ENCODE measurements at regions not wholly inside any gene's neighbourhood (a gene's known extent, or its start where the extent isn't known, plus 50 kb on each side); places are given as distances from the start of the nearest gene placed in this dataset.
"Not testable (repeated sequence)": the region's sequence is repeated elsewhere in the genome, so short reads cannot be mapped to it uniquely, and the experiment has no call there.

GRCh38 chrX:125089761-125090445 lies 229.8 kb upstream of the TEX13C start:
- DNase-seq, result no peak

- DNase-seq, result no peak
Observed at GRCh38 chrX:125093852-125094251, 225.8 kb upstream of the TEX13C start.

DNA sequence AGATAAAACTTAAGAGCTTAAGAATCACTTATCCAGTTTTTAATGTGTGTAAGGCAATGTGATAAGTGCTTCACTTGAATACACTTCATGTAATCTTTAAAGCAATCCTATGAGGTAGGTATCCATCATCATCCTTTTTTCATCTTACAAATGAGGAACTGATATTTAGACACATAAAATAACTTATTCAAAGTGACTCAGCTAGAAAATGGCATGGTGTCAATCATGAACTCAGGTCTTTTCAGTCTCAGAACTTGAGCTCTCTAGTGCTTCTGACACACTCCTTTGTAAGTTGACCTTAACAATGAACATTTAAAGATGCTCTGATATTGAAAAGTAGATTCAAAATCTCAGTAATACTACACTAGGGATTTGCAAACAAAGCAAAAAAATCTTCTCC lies 224.8 kb upstream of the TEX13C start:
- no peak for DNase-seq

DNA sequence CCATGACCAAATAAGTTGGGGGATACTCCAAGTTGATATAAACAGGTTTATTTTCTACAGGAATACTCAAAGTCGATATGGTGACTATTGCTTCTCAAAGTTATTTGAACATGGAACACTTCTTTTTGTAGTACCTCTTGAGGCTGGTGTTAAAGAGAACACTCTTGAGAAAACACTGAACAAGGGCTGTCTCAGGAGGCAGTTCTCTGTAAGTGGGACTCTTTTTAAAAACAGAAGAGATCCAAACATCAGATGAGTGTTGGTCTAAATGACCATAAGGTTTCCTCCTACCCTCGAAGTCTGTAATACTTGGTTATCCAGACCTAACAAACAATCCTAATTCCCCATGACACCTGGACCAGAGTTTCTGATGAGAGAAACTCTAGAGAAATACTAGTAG lies 223.2 kb upstream of the TEX13C start:
- no peak for DNase-seq

- DNase-seq, result no peak
Observed at GRCh38 chrX:125096870-125097269, 222.8 kb upstream of the TEX13C start.

DNA sequence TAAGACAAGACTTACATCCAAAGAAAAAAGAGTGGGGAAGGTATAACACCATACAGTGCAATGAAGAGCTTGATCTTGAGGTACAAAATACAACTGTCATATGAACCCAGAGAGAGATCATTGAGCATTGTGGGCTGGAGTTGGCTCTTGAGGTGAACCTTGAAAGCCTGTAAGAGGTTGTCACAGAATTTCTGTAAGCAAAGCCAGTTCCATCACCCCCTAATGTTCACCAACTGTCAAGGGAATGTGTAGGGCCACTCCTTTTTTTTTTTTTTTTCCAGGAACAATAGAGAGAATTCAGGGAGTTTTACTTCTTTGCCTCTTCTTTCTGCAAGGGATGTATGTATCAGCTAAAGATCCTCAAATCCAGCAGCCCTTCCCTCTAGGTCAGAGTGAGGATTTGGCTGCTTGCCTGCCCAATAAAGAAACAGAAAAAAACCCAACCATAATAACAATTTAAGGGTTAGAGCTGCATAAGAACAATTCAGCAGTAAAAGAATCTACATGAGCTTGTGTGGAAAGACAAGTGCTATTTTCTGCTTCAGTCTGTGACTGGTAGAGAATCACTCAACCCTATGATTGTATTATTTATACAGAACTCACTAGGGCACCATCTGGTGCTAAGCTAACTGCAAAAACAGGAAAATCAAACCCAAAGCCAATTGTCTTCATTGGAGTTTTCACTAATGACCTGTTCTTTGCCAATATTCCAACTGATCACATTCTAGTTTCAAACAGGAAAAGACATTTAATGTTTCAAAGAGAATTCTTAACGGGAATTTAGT lies 217.5 kb upstream of the TEX13C start:
- no peak for DNase-seq

DNA sequence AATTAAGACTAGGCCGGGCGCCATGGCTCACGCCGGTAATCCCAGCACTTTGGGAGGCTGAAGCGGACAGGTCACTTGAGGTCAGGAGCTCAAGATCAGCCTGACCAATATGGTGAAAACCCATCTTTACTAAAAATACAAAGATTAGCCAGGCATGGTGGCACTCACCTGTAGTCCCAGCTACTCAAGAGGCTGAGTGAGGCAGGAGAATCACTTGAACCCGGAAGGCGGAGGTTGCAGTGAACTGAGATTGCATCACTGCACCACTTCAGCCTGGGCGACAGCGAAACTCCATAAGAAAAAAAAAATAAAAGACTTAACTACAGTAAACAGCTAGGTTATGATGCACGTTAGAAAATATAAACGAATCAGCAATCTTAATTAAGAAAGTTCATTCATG lies 216.0 kb upstream of the TEX13C start:
- DNase-seq, result no peak

DNA sequence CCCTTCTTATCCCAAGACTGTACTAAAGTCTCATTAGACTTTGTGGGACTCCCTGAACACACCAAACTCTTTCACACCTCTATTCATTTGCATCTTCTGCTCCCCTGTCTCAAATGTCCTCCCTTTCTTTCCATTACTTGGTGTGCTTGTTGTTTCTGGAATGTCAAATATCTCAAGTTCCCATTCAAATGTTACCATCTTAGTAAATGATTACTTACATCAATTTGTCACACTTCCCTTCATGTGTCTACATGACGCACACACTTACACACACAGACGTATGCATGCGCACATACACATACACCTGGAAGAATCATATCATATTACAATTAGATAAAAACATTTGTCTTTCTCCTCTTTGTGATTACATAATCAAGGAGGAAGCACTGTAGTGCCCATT lies 210.8 kb upstream of the TEX13C start:
- no peak for DNase-seq

DNA sequence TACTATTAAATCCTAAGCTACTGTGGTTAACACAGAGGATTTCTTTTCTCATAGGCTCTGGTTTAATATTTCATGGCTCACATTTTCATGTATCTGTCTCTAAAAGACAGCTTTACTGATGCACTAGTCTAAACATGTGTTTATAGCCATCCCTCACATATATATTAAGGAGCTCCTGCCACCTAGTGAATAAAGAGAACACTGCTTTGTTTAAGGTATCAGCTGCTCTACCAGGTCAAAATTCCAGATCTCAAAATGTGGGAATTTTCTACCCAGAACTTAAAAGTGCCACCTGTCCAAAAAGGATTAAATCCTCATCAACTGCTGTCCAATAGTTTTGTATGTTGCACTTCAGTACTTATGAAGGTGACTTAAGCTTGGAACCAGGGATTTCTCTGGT lies 188.5 kb upstream of the TEX13C start:
- peak; percentile 36 for DNase-seq

DNA sequence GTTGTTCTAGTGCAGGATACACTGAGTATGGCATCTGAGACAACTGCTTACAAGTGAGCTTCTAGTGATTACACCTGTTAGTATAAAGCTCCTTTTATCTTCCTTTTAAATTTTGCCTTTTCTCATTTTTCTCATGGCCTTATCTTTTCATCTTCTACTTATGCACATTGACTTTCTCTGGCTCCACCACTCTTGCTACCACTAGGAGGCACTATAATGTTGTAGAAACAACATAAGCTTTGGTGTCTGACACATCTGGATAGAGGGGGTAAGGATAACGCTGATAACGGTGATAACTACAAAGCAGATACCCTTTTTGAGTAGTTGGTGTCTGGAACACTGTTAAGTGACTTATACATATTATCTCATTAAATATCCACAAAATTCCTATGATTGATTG lies 187.4 kb upstream of the TEX13C start:
- peak; percentile 64 for DNase-seq

- DNase-seq, result no peak
Observed at GRCh38 chrX:125137521-125137920, 182.2 kb upstream of the TEX13C start.

- DNase-seq, result no peak
Observed at GRCh38 chrX:125150231-125150630, 169.4 kb upstream of the TEX13C start.

GRCh38 chrX:125151146-125151545 lies 168.5 kb upstream of the TEX13C start:
- no peak for DNase-seq

DNA sequence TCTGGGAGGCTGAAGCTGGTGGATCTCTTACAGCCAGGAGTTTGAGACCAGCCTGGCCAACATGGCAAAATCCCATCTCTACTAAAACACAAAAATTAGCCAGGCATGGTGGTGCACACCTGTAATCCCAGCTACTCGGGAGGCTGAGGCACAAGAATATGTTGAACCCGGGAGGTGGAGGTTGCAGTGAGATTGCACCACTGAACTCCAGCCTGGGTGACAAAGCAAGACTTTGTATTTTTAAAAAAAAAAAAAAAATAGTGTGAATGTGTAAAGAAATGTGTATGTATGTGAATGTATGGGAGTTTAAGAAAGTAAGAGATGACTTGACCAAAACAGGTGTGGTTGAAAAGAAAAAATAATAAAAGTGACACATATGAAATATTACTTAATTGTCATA lies 167.7 kb upstream of the TEX13C start:
- no peak for DNase-seq

- DNase-seq, result no peak
Observed at GRCh38 chrX:125153621-125154020, 166.1 kb upstream of the TEX13C start.

DNA sequence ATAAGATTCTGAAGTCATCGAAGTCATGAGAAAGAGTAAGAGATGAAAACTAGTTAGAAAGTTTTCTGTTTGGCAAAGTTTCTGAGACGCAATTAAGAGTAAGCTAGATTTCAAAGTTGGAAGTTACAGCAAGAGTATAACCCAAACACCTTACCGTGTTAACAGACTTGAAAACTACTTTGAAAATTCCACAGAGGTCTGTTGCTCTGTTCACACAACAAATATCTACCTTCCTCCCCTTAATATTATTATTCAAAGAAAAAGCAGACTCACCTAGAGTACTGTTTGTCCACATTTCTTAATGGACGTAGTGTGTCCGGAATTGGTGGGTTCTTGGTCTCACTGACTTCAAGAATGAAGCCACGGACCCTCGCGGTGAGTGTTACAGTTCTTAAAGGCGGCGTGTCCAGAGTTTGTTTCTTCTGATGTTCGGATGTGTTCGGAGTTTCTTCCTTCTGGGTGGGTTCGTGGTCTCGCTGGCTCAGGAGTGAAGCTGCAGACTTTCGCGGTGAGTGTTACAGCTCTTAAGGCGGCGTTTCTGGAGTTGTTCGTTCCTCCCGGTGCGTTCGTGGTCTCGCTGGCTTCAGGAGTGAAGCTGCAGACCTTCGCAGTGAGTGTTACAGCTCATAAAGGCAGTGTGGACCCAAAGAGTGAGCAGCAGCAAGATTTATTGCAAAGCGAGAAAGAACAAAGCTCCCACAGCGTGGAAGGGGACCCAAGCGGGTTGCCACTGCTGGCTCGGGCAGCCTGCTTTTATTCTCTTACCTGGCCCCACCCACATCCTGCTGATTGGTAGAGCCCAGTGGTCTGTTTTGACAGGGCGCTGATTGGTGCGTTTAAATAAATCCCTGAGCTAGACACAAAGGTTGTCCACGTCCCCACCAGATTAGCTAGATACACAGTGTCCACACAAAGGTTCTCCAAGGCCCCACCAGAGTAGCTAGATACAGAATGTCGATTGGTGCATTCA lies 165.1 kb upstream of the TEX13C start:
- DNase-seq, result not testable (repeated sequence)

GRCh38 chrX:125155296-125156033 lies 164.2 kb upstream of the TEX13C start:
- DNase-seq, result not testable (repeated sequence)

- DNase-seq, result peak; percentile 1
Observed at GRCh38 chrX:125170459-125170858, 149.2 kb upstream of the TEX13C start.

- DNase-seq, result no peak
Observed at GRCh38 chrX:125172531-125172930, 147.1 kb upstream of the TEX13C start.

- DNase-seq, result no peak
Observed at GRCh38 chrX:125175991-125176584, 143.6 kb upstream of the TEX13C start.

DNA sequence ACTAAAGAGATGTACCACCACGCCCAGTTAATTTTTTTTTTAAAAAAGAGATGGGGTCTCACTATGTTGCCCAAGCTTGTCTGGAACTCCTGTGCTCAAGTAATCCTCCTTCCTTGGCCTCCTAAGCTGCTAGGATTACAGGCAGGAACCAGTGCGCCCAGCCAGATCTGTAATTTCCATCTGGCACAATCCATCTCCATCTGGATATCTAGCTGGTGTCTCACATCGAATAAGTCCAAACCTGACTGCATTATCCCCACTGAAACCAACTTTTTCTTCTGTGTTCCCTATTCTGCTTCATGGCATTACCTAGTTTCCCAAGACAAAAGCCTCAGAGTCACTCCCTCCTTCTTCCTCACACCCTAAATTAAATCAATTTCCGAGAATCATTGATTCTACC lies 125.8 kb upstream of the TEX13C start:
- DNase-seq, result no peak

GRCh38 chrX:125198546-125198945 lies 121.1 kb upstream of the TEX13C start:
- DNase-seq, result no peak
